ENCODE measurements at regions not wholly inside any gene's neighbourhood (a gene's known extent, or its start where the extent isn't known, plus 50 kb on each side); places are given as distances from the start of the nearest gene placed in this dataset.

- no peaks in the 10 kb centered on the region for H3K9me3 ChIP-seq (ENCODE audit: low read depth, low read length)
- no peak for TF ChIP-seq POLR2AphosphoS5 (IDR thresholded peaks at IDR 0.05; ENCODE audit: borderline replicate concordance, low read depth, low read length)
- TF ChIP-seq EZH2 (IDR thresholded peaks at IDR 0.05) = no peak
- no peak for TF ChIP-seq FOXP2 (optimal IDR thresholded peaks at IDR 0.05; ENCODE audit: control extremely low read depth, extremely low read length, insufficient read depth)
- no peak for DNase-seq (ENCODE audit: low read depth, low spot score)
- no peak overlapping the region for H3K27ac ChIP-seq
- no peak overlapping the region for H3K4me3 ChIP-seq
- H3K9ac ChIP-seq (ENCODE audit: insufficient read length) = no peak overlapping the region
- no peaks in the 10 kb centered on the region for H3K36me3 ChIP-seq (ENCODE audit: insufficient read depth, low read length)
These were observed 538.8 kb upstream of the ZNF462 start for GRCh38 chr9:106324053-106324585.

GRCh38 chr9:106324591-106325280 is 538.2 kb upstream of the ZNF462 start:
- TF ChIP-seq EZH2 (IDR thresholded peaks at IDR 0.05) = no peak
- no peak for TF ChIP-seq POLR2AphosphoS5 (IDR thresholded peaks at IDR 0.05; ENCODE audit: borderline replicate concordance, low read depth, low read length)
- TF ChIP-seq FOXP2 (optimal IDR thresholded peaks at IDR 0.05; ENCODE audit: control extremely low read depth, extremely low read length, insufficient read depth) = no peak
- no peak overlapping the region for H3K9ac ChIP-seq (ENCODE audit: insufficient read length)
- H3K27ac ChIP-seq = no peak overlapping the region
- H3K4me3 ChIP-seq = no peak overlapping the region
- no peaks in the 10 kb centered on the region for H3K36me3 ChIP-seq (ENCODE audit: insufficient read depth, low read length)
- H3K9me3 ChIP-seq (ENCODE audit: low read depth, low read length) = no peaks in the 10 kb centered on the region
- no peak for DNase-seq (ENCODE audit: low read depth, low spot score)

GRCh38 chr9:106326493-106326892 is 536.5 kb upstream of the ZNF462 start:
- Histone ChIP-seq H3K27ac (no peak overlapping the region), H3K4me3 (no peak overlapping the region), H3K36me3 (ENCODE audit: insufficient read depth, low read length) (no peaks in the 10 kb centered on the region), H3K9ac (ENCODE audit: insufficient read length) (no peak overlapping the region), H3K9me3 (ENCODE audit: low read depth, low read length) (no peaks in the 10 kb centered on the region)
- TF ChIP-seq POLR2AphosphoS5 (IDR thresholded peaks at IDR 0.05; ENCODE audit: borderline replicate concordance, low read depth, low read length) = no peak
- no peak for TF ChIP-seq EZH2 (IDR thresholded peaks at IDR 0.05)
- no peak for TF ChIP-seq FOXP2 (optimal IDR thresholded peaks at IDR 0.05; ENCODE audit: control extremely low read depth, extremely low read length, insufficient read depth)
- no peak for DNase-seq (ENCODE audit: low read depth, low spot score)

GRCh38 chr9:106333481-106333880 is 529.5 kb upstream of the ZNF462 start:
- Histone ChIP-seq H3K27ac (no peak overlapping the region), H3K9ac (ENCODE audit: insufficient read length) (no peak overlapping the region), H3K9me3 (ENCODE audit: low read depth, low read length) (no peaks in the 10 kb centered on the region), H3K36me3 (ENCODE audit: insufficient read depth, low read length) (no peaks in the 10 kb centered on the region), H3K4me3 (no peak overlapping the region)
- no peak for DNase-seq (ENCODE audit: low read depth, low spot score)
- TF ChIP-seq EZH2 (IDR thresholded peaks at IDR 0.05) = no peak
- TF ChIP-seq POLR2AphosphoS5 (IDR thresholded peaks at IDR 0.05; ENCODE audit: borderline replicate concordance, low read depth, low read length) = no peak
- TF ChIP-seq FOXP2 (optimal IDR thresholded peaks at IDR 0.05; ENCODE audit: control extremely low read depth, extremely low read length, insufficient read depth) = no peak

GRCh38 chr9:106334081-106334480 is 528.9 kb upstream of the ZNF462 start:
- Histone ChIP-seq H3K9me3 (ENCODE audit: low read depth, low read length) (no peaks in the 10 kb centered on the region), H3K9ac (ENCODE audit: insufficient read length) (no peak overlapping the region), H3K27ac (no peak overlapping the region), H3K4me3 (no peak overlapping the region), H3K36me3 (ENCODE audit: insufficient read depth, low read length) (no peaks in the 10 kb centered on the region)
- DNase-seq (ENCODE audit: low read depth, low spot score) = no peak
- no peak for TF ChIP-seq EZH2 (IDR thresholded peaks at IDR 0.05)
- no peak for TF ChIP-seq FOXP2 (optimal IDR thresholded peaks at IDR 0.05; ENCODE audit: control extremely low read depth, extremely low read length, insufficient read depth)
- TF ChIP-seq POLR2AphosphoS5 (IDR thresholded peaks at IDR 0.05; ENCODE audit: borderline replicate concordance, low read depth, low read length) = no peak

- DNase-seq (ENCODE audit: low read depth, low spot score) = no peak
- H3K9ac ChIP-seq (ENCODE audit: insufficient read length) = no peak overlapping the region
- no peak overlapping the region for H3K4me3 ChIP-seq
- no peak overlapping the region for H3K27ac ChIP-seq
- TF ChIP-seq POLR2AphosphoS5 (IDR thresholded peaks at IDR 0.05; ENCODE audit: borderline replicate concordance, low read depth, low read length) (no peak), EZH2 (IDR thresholded peaks at IDR 0.05) (no peak), FOXP2 (optimal IDR thresholded peaks at IDR 0.05; ENCODE audit: control extremely low read depth, extremely low read length, insufficient read depth) (no peak)
- H3K36me3 ChIP-seq (ENCODE audit: insufficient read depth, low read length) = no peaks in the 10 kb centered on the region
- no peaks in the 10 kb centered on the region for H3K9me3 ChIP-seq (ENCODE audit: low read depth, low read length)
These were observed 523.1 kb upstream of the ZNF462 start for GRCh38 chr9:106339882-106340281.

GRCh38 chr9:106350777-106351176 is 512.2 kb upstream of the ZNF462 start:
- H3K4me3 ChIP-seq = no peak overlapping the region
- H3K36me3 ChIP-seq (ENCODE audit: insufficient read depth, low read length) = no peaks in the 10 kb centered on the region
- no peak overlapping the region for H3K9ac ChIP-seq (ENCODE audit: insufficient read length)
- TF ChIP-seq POLR2AphosphoS5 (IDR thresholded peaks at IDR 0.05; ENCODE audit: borderline replicate concordance, low read depth, low read length) = no peak
- no peak for TF ChIP-seq FOXP2 (optimal IDR thresholded peaks at IDR 0.05; ENCODE audit: control extremely low read depth, extremely low read length, insufficient read depth)
- no peaks in the 10 kb centered on the region for H3K9me3 ChIP-seq (ENCODE audit: low read depth, low read length)
- DNase-seq (ENCODE audit: low read depth, low spot score) = no peak
- H3K27ac ChIP-seq = no peak overlapping the region

- no peaks in the 10 kb centered on the region for H3K9me3 ChIP-seq (ENCODE audit: low read depth, low read length)
- no peak overlapping the region for H3K9ac ChIP-seq (ENCODE audit: insufficient read length)
- H3K4me3 ChIP-seq = no peak overlapping the region
- DNase-seq (ENCODE audit: low read depth, low spot score) = no peak
- TF ChIP-seq POLR2AphosphoS5 (IDR thresholded peaks at IDR 0.05; ENCODE audit: borderline replicate concordance, low read depth, low read length) (no peak), EZH2 (IDR thresholded peaks at IDR 0.05) (no peak), FOXP2 (optimal IDR thresholded peaks at IDR 0.05; ENCODE audit: control extremely low read depth, extremely low read length, insufficient read depth) (no peak)
- no peak overlapping the region for H3K27ac ChIP-seq
- no peaks in the 10 kb centered on the region for H3K36me3 ChIP-seq (ENCODE audit: insufficient read depth, low read length)
These were observed 506.0 kb upstream of the ZNF462 start for GRCh38 chr9:106356924-106357323.

All from SK-N-MC (cell line).